H9 (cell line): ENCODE measurements at regions not wholly inside any gene's neighbourhood (a gene's known extent, or its start where the extent isn't known, plus 50 kb on each side); places are given as distances from the start of the nearest gene placed in this dataset.

ENCODE experiments used
- DNase-seq: peaks from one replicate; pipeline ENCODE4 v3.0.0-alpha.2; 2017
- H2AFZ ChIP-seq: one replicate; pipeline ENCODE4 v1.6.1; 2013; ENCODE audit warnings: mild to moderate bottlenecking, low read length, control low read depth, moderate library complexity
- H2AK5ac ChIP-seq: 2 replicates; pipeline ENCODE4 v1.6.1; 2013; ENCODE audit warnings: low read length, control low read depth, mixed read lengths; ENCODE audit not compliant: insufficient read length
- H2BK120ac ChIP-seq: one replicate; pipeline ENCODE4 v1.6.1; 2013; ENCODE audit warnings: low read depth, mild to moderate bottlenecking, low read length, control low read depth, inconsistent platforms; ENCODE audit not compliant: poor library complexity, severe bottlenecking
- H2BK12ac ChIP-seq: 2 replicates; pipeline ENCODE4 v1.6.1; 2013; ENCODE audit warnings: low read length, control low read depth, mixed read lengths, low read depth; ENCODE audit not compliant: insufficient read length
- H2BK15ac ChIP-seq: 2 replicates; pipeline ENCODE4 v1.6.1; 2013; ENCODE audit warnings: low read depth, low read length, control low read depth
- H2BK20ac ChIP-seq: one replicate; pipeline ENCODE4 v1.6.1; 2013; ENCODE audit warnings: low read depth, mild to moderate bottlenecking, low read length, control low read depth, inconsistent platforms; ENCODE audit not compliant: poor library complexity, severe bottlenecking
- H2BK5ac ChIP-seq: 2 replicates; pipeline ENCODE4 v1.6.1; 2013; ENCODE audit warnings: low read length, control low read depth, mixed read lengths; ENCODE audit not compliant: insufficient read length
- H3K14ac ChIP-seq: 2 replicates; pipeline ENCODE4 v1.6.1; 2013; ENCODE audit warnings: low read length, control low read depth; ENCODE audit not compliant: insufficient read depth
- H3K18ac ChIP-seq: 2 replicates; pipeline ENCODE4 v1.6.1; 2013; ENCODE audit warnings: low read depth, mild to moderate bottlenecking, mixed read lengths, low read length, control low read depth; ENCODE audit not compliant: insufficient read length
- H3K23ac ChIP-seq: 2 replicates; pipeline ENCODE4 v1.6.1; 2013; ENCODE audit warnings: low read length, control low read depth, mixed read lengths, low read depth; ENCODE audit not compliant: insufficient read length
- H3K23me2 ChIP-seq: 2 replicates; pipeline ENCODE4 v1.6.1; 2013; ENCODE audit warnings: low read depth, mild to moderate bottlenecking, mixed read lengths, low read length, control low read depth; ENCODE audit not compliant: insufficient read length, poor library complexity, severe bottlenecking
- H3K27ac ChIP-seq: 2 replicates; pipeline ENCODE4 v1.5.1; 2013; ENCODE audit warnings: low read length, control low read depth, mixed read lengths, low read depth; ENCODE audit not compliant: insufficient read length
- H3K27me3 ChIP-seq: 2 replicates; pipeline ENCODE4 v1.6.1; 2013; ENCODE audit warnings: low read length, control low read depth, inconsistent platforms; ENCODE audit not compliant: insufficient read depth
- H3K4ac ChIP-seq: 2 replicates; pipeline ENCODE4 v1.6.1; 2013; ENCODE audit warnings: low read depth, mild to moderate bottlenecking, control low read depth, inconsistent platforms, low read length, moderate library complexity
- H3K4me1 ChIP-seq: 2 replicates; pipeline ENCODE4 v1.6.1; 2013; ENCODE audit warnings: low read length, control low read depth, inconsistent platforms; ENCODE audit not compliant: insufficient read depth
- H3K4me2 ChIP-seq: 2 replicates; pipeline ENCODE4 v1.6.1; 2013; ENCODE audit warnings: low read length, control low read depth, mixed read lengths; ENCODE audit not compliant: insufficient read length, insufficient read depth
- H3K56ac ChIP-seq: 2 replicates; pipeline ENCODE4 v1.6.1; 2013; ENCODE audit warnings: low read depth, mild to moderate bottlenecking, mixed read lengths, low read length, control low read depth; ENCODE audit not compliant: insufficient read length
- H3K79me1 ChIP-seq: 2 replicates; pipeline ENCODE4 v1.6.1; 2013; ENCODE audit warnings: low read depth, mild to moderate bottlenecking, moderate library complexity, low read length, control low read depth, inconsistent platforms; ENCODE audit not compliant: insufficient read depth, poor library complexity, severe bottlenecking
- H3K79me2 ChIP-seq: 2 replicates; pipeline ENCODE4 v1.6.1; 2013; ENCODE audit warnings: low read length, control low read depth, inconsistent platforms; ENCODE audit not compliant: insufficient read depth
- H3K9ac ChIP-seq: 2 replicates; pipeline ENCODE4 v1.6.1; 2013; ENCODE audit warnings: low read length, control low read depth, mixed read lengths; ENCODE audit not compliant: insufficient read length; ENCODE audit errors: extremely low read depth
- H3K9me3 ChIP-seq: one replicate; pipeline ENCODE4 v1.6.1; 2013; ENCODE audit warnings: low read depth, low read length, inconsistent platforms; ENCODE audit not compliant: control insufficient read depth
- H3T11ph ChIP-seq: one replicate; pipeline ENCODE4 v1.6.1; 2013; ENCODE audit warnings: mild to moderate bottlenecking, low read length, control low read depth, inconsistent platforms
- H4K20me1 ChIP-seq: one replicate; pipeline ENCODE4 v1.6.1; 2013; ENCODE audit not compliant: control insufficient read depth, insufficient read length, insufficient read depth
- H4K5ac ChIP-seq: 2 replicates; pipeline ENCODE4 v1.6.1; 2013; ENCODE audit warnings: low read depth, mild to moderate bottlenecking, mixed read lengths, low read length, control low read depth; ENCODE audit not compliant: insufficient read length
- H4K8ac ChIP-seq: replicated peaks from 2 replicates; pipeline ENCODE4 v1.6.1; 2013; ENCODE audit warnings: low read length, control low read depth, mixed read lengths, low read depth; ENCODE audit not compliant: insufficient read length
- H4K91ac ChIP-seq: 2 replicates; pipeline ENCODE4 v1.6.1; 2013; ENCODE audit warnings: low read depth, mild to moderate bottlenecking, moderate library complexity, mixed read lengths, low read length, control low read depth; ENCODE audit not compliant: insufficient read length
- H3K27ac Mint-ChIP-seq, 3 experiments: 2 replicates in 2 of 3; 3 replicates in 1 of 3; pipeline ENCODE4 v1.8.0; 2020 to 2021; ENCODE audit warnings: mixed read lengths in 3 of 3, mild to moderate bottlenecking in 1 of 3, moderate library complexity in 1 of 3
- H3K27me3 Mint-ChIP-seq: 2 replicates; pipeline ENCODE4 v1.8.0; 2021; ENCODE audit warnings: low read depth, mild to moderate bottlenecking, moderate library complexity, mixed read lengths
- H3K36me3 Mint-ChIP-seq, 3 experiments: 2 replicates in 2 of 3; 3 replicates in 1 of 3; pipeline ENCODE4 v1.8.0; 2020 to 2021; ENCODE audit warnings: low read depth in 3 of 3, mixed read lengths in 3 of 3; ENCODE audit not compliant: insufficient read depth in 1 of 3
- H3K4me1 Mint-ChIP-seq, 2 experiments: 2 replicates each; pipeline ENCODE4 v1.8.0; 2020; ENCODE audit warnings: mixed read lengths in 2 of 2
- H3K4me3 Mint-ChIP-seq, 2 experiments: 2 replicates in 1 of 2; 3 replicates in 1 of 2; pipeline ENCODE4 v1.8.0; 2020 to 2021; ENCODE audit warnings: mild to moderate bottlenecking in 2 of 2, mixed read lengths in 2 of 2, moderate library complexity in 1 of 2
- H3K9me3 Mint-ChIP-seq, 2 experiments: 2 replicates in 1 of 2; 3 replicates in 1 of 2; pipeline ENCODE4 v1.8.0; 2020; ENCODE audit warnings: mild to moderate bottlenecking in 2 of 2, mixed read lengths in 2 of 2, moderate library complexity in 1 of 2
- WGBS: extraction: QIAGEN DNeasy Blood & Tissue Kit; methylation state at CpG from one replicate; pipeline ENCODE4 v1.1.7; 2013; ENCODE audit warnings: missing lambda C conversion rate, low lambda C conversion rate, mixed read lengths; ENCODE audit not compliant: insufficient read length; ENCODE audit errors: extremely low coverage; 5-methylcytosine and 5-hydroxymethylcytosine counted together
- TF ChIP-seq, protein P1 (sequence below): fragments of 200-600 bp; sonication (generic); conservative IDR thresholded peaks from 3 replicates; pipeline ENCODE4 v1.8.0; 2021; ENCODE audit warnings: antibody characterized with exemption, mild to moderate bottlenecking

DNA sequence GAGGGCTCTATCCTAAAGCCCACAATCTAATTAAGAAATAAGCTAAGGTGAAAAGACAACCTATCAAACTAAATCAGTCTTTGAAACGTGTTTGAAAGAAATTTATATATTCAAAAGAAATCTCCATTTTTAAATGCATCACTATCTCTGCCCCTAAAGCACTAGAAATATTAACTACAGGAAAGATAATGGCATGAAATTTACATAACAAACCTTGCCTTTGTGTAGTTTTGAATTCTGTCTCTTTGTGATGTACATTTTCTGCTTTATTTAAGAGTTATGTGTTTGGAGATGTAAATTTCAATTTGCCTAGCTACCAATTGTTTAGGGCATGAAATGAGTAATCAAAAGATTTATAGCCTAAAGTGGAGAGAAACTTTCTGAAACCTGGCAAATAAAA lies 286.1 kb upstream of the TBX22 start:
- Histone ChIP-seq H4K5ac (no peak overlapping the region), H2AFZ (no peak overlapping the region), H2BK15ac (no peak overlapping the region), H2BK12ac (no peak overlapping the region), H3K4me1 (no peaks in the 10 kb centered on the region; the same call in 1 of the 2 replicates), H2AK5ac (no peak overlapping the region), H3K23ac (no peak overlapping the region), H2BK20ac (no peak overlapping the region), H3K79me1 (no peaks in the 10 kb centered on the region), H4K8ac (no peak overlapping the region), H3K4me2 (no peak overlapping the region), H3K27me3 (no peaks in the 10 kb centered on the region), H4K91ac (no peak overlapping the region), H3K56ac (no peak overlapping the region), H3T11ph (no peak overlapping the region), H3K9ac (no peak overlapping the region), H3K18ac (no peak overlapping the region), H3K9me3 (peaks cover 47% of the 10 kb centered on the region), H4K20me1 (no peaks in the 10 kb centered on the region), H3K79me2 (no peaks in the 10 kb centered on the region), H2BK120ac (no peak overlapping the region), H3K27ac (no peak overlapping the region), H3K14ac (no peak overlapping the region), H3K23me2 (no peaks in the 10 kb centered on the region), H2BK5ac (no peak overlapping the region), H3K4ac (no peak overlapping the region)
- DNase-seq, result no peak
- no CpG with 5 or more reads among the region's 1 CpG for WGBS
- TF ChIP-seq, protein P1, sequence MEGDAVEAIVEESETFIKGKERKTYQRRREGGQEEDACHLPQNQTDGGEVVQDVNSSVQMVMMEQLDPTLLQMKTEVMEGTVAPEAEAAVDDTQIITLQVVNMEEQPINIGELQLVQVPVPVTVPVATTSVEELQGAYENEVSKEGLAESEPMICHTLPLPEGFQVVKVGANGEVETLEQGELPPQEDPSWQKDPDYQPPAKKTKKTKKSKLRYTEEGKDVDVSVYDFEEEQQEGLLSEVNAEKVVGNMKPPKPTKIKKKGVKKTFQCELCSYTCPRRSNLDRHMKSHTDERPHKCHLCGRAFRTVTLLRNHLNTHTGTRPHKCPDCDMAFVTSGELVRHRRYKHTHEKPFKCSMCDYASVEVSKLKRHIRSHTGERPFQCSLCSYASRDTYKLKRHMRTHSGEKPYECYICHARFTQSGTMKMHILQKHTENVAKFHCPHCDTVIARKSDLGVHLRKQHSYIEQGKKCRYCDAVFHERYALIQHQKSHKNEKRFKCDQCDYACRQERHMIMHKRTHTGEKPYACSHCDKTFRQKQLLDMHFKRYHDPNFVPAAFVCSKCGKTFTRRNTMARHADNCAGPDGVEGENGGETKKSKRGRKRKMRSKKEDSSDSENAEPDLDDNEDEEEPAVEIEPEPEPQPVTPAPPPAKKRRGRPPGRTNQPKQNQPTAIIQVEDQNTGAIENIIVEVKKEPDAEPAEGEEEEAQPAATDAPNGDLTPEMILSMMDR, result no peak
- Mint-ChIP-seq H3K27ac (no peak overlapping the region; a peak in 1 of 7 replicates), H3K4me3 (no peak overlapping the region; a peak in 1 of 5 replicates), H3K9me3 (peaks cover 52 to 68% of the 10 kb centered on the region in 2 experiments), H3K36me3 (peaks cover 0 to 4% (median 0%) of the 10 kb centered on the region in 3 experiments; a peak in 2 of 7 replicates), H3K4me1 (peaks cover 13% of the 10 kb centered on the region in 2 experiments), H3K27me3 (no peaks in the 10 kb centered on the region)
